ENCODE measurements at regions not wholly inside any gene's neighbourhood (a gene's known extent, or its start where the extent isn't known, plus 50 kb on each side); places are given as distances from the start of the nearest gene placed in this dataset.

DNA sequence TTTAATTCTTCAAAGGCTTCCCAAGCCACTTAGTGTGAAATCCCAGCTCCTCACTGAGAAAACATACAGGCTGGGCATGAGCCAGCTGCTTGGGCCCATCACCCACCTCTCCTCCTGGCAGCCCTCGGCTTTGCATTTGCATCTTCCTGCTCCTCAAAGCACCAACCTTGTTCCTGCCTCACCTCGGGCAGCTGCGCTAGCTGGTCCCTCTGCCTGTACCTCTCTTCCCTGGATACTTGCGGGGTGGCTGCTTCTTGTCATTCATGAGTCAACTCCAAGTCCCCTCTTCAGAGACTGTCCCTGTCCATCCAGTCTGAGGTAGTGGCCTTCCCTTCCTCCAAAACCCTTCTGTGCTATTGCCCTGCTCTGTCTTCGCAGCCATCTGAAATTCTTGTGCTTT lies 116.1 kb upstream of the CXCL14 start:
- no peak for TF ChIP-seq CTCF (IDR thresholded peaks at IDR 0.05)
- TF ChIP-seq POLR2A (IDR thresholded peaks at IDR 0.05) = no peak
